GM12891 (cell line): ENCODE measurements at regions not wholly inside any gene's neighbourhood (a gene's known extent, or its start where the extent isn't known, plus 50 kb on each side); places are given as distances from the start of the nearest gene placed in this dataset.

Experiments
- DNase-seq: peaks from one replicate; pipeline ENCODE4 v3.0.0; 2011; ENCODE audit warnings: low spot score; ENCODE audit not compliant: insufficient read length
- FAIRE-seq: peaks from 2 replicates; lab custom pipeline; 2011; peaks lifted over from hg19 to GRCh38; lab: Jason Lieb, UNC
- PAX5 ChIP-seq: IDR thresholded peaks from 2 replicates; pipeline ENCODE4 v1.6.1; 2011; ENCODE audit warnings: low read length, moderate library complexity, mild to moderate bottlenecking; ENCODE audit not compliant: insufficient read depth, severe bottlenecking
- POLR2A ChIP-seq: IDR thresholded peaks from 2 replicates; pipeline ENCODE4 v1.6.1; 2011; ENCODE audit warnings: low read depth, low read length, control low read depth
- POLR2AphosphoS5 ChIP-seq: IDR thresholded peaks from 2 replicates; pipeline ENCODE4 v1.6.1; 2011; ENCODE audit warnings: low read depth, low read length, control low read depth
- POU2F2 ChIP-seq: IDR thresholded peaks from 2 replicates; pipeline ENCODE4 v1.6.1; 2011; ENCODE audit warnings: low read depth, mild to moderate bottlenecking, control low read depth, low read length, moderate library complexity
- SPI1 ChIP-seq: IDR thresholded peaks from 2 replicates; pipeline ENCODE4 v1.6.1; 2011; ENCODE audit warnings: low read depth, low read length, control low read depth
- TAF1 ChIP-seq: IDR thresholded peaks from 2 replicates; pipeline ENCODE4 v1.6.1; 2011; ENCODE audit warnings: low read depth, low read length, control low read depth

DNA sequence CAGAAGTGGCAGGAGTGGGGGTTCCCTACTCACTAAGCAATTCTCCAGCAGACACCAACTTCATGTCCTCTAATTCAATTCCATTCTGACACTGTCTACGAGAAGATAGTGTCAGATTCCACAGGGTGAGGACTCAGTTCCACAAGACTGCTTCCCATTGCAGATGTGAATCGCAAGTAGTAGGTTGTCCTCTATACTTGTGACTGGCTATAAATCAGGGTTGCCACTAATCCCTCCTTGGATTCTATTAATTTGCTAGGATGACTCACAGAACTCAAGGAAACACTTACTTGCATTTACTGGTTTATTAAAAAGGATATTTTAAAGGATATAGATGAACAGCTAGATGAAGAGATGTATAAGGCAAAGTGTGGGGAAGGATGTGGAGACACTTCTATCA is 184.1 kb upstream of the ACVR2A start:
- no peak for DNase-seq
- TF ChIP-seq POU2F2 (no peak), POLR2AphosphoS5 (no peak), SPI1 (no peak), TAF1 (no peak), POLR2A (no peak), PAX5 (no peak)
- no peak for FAIRE-seq

DNA sequence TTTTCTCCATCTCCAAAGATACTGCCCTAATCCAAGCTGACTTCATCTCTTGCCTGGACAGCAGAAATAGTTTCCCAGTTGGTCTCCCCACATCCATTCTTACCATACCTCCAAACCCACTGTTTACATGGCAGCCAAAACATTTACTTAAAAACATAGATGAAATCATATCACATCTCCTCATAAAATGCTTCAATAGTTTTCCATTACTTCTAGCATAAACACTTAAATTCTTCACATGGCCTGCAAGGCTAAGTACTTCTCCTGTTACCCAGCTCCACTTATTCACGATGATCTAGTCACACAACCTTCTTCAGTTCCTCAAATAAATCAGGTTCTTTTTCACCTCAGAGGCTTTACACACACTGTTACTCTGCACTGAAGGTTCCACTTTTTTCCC is 185.8 kb upstream of the ACVR2A start:
- TF ChIP-seq POU2F2 (no peak), SPI1 (peak; percentile 46; the same call in 1 of the 2 replicates)
- no peak for FAIRE-seq
- no peak for DNase-seq

DNA sequence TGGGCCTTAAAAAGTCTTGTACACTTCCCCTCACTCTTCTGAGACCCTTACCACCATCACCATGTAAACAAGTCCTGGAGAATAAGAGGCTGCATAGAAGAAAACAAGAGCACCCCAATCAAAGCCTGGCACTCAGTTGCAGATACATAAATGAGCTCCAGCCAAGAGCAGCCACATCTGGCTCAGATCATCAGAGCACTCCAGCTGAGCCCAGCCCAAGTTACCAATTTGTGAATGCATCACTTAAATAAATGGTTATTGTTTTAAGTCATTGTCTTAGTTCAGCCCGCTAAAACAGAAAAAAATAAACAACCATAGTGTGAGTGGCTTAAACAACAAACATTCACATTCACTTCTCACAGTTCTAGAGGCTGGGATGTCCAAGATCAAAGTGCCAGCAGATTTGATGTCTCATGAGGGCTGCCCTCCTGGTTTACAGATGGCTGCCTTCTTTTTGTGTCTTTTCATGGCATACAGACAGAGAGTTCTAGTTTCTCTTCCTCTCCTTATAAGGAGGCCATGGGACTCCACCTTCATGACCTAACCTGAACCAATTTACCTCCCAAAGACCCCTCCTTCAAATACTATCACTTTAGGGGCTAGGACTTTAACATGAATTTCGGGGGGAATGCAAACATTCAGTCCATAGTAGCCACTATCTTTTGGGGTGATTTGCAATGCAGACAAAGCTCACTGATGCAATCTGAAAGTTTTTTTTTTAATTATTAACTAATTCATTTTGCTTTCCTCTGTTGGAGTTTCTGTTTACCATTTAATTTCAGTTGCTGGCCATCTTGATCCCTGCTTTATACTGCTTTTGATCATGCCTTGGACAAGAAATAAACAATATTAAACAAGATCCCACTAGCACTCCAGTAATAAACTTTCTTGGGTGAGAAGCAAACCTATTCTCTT is 187.5 kb upstream of the ACVR2A start:
- FAIRE-seq: no peak
- TF ChIP-seq PAX5 (no peak), POLR2A (no peak), TAF1 (no peak), POU2F2 (no peak), POLR2AphosphoS5 (no peak), SPI1 (no peak)

DNA sequence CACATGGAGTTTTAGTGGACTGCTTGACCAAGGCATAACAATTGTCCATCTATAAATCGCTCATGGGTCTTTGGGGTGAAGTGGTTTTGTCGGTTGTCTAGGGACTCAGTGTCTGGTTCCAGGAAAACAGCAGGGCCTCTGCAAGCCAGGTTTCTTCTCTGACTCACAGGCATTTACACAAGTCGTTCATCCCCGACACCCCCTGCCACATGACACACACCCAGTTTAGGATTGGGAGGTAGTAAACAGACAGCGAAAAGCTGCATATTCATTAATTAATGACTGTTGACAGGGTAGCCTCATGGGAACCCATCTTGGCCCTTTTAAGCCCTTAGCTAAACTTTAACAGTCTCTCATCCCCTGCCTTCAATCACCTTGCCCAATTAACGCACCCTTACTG is 194.8 kb upstream of the ACVR2A start:
- TF ChIP-seq POU2F2 (no peak), POLR2A (no peak), PAX5 (no peak), POLR2AphosphoS5 (no peak), TAF1 (no peak), SPI1 (no peak)
- DNase-seq (no peak), FAIRE-seq (no peak)

More for the DNA sequence above, 187.5 kb upstream of the ACVR2A start:
- no peak for DNase-seq

DNA sequence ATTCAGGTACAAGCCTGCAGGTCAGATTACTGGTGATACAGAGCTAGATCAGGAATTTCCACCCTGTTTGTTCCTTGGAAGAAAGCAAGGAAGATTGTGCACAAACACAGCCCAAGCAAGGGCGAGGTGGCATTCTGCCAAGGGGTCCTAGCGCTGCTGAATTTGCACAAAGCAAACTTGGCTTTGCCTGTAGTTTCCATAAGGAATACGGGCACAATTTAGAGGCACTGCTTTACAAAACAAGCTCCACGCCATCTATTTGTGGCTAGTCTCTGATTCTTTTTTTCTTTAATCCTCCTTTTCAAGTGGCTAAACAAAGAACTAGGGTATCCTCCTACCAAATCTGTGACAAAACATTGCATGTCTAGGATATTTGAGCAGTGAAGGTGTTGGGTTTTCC is 195.5 kb upstream of the ACVR2A start:
- FAIRE-seq (no peak), DNase-seq (no peak)
- no peak for TF ChIP-seq POLR2AphosphoS5
- TF ChIP-seq PAX5: no peak
- TF ChIP-seq POLR2A: no peak
- TF ChIP-seq TAF1: no peak
- no peak for TF ChIP-seq POU2F2
- TF ChIP-seq SPI1: no peak

DNA sequence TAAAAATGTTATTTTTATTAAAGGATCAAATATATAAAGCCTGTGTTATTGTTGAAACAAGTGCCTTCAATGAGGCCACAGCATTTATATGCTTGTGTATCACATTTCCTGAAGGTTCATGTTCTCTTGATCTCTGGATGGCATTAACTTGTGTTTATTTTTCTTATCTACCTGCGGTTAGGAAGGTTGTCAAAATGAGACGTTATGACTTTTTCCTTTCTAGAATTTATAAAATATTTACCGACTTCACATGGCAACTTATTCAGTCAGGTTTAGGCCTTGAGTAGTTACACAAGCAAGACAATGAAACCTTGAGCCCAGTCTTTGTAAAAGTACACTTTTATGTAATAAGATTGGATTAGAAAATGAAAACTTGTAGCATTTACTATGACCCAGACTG is 196.4 kb upstream of the ACVR2A start:
- DNase-seq: no peak
- no peak for FAIRE-seq
- TF ChIP-seq TAF1 (no peak), POU2F2 (no peak), SPI1 (no peak), POLR2AphosphoS5 (no peak), PAX5 (no peak), POLR2A (no peak)

DNA sequence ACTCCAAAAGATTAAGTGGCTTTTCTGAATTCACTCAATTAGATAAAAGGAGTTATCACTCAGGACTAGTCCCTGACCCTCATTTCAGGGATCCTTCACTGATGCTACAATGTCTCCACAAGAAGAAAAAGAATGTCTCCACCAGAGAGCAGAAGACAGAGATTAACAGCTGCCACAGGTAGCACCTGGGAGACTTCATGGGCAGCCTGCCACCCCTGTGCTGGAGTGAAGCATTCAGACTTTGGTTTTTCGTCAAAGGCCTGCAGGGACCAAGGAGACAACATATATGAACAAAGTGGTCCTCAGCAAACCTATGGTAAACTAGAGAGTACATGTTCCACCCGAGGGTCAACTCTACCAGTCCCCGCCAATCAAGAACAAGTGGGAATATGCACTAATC is 197.0 kb upstream of the ACVR2A start:
- TF ChIP-seq PAX5: no peak
- no peak for TF ChIP-seq TAF1
- TF ChIP-seq POLR2A: no peak
- TF ChIP-seq SPI1: no peak
- FAIRE-seq (no peak), DNase-seq (no peak)

DNA sequence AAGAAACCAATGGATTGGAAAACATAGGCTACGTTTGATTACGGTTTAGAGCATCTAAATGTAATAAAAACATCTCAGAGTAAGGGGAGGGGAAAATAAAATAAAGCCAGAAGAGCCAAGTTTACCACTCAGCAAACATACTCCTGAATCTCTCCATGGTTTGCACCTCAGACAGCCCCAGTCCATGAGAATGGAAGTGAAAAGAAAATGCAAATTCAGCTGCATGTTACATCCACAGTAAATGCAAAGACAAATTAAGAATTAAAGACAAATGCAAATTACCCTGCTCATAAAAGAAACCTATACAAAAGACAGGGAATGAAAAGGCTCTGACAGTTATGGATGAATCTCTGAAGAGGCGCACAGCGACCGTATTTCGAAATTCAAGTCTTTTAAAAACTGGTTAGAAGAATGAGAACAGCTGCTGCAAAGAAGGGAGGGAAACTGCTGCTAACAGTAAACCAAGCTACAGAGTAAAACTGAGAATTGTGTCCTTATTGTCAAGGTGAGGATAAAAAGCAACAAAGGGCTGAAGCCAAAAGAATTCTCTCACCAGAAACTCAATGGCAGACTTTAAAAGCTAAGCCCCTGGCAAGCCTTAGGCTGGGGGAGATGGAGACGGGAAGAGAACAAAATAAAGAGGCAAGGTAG is 197.9 kb upstream of the ACVR2A start:
- TF ChIP-seq POLR2AphosphoS5 (no peak), SPI1 (no peak), POLR2A (no peak), PAX5 (no peak), TAF1 (no peak), POU2F2 (no peak)
- DNase-seq: no peak
- FAIRE-seq: no peak

DNA sequence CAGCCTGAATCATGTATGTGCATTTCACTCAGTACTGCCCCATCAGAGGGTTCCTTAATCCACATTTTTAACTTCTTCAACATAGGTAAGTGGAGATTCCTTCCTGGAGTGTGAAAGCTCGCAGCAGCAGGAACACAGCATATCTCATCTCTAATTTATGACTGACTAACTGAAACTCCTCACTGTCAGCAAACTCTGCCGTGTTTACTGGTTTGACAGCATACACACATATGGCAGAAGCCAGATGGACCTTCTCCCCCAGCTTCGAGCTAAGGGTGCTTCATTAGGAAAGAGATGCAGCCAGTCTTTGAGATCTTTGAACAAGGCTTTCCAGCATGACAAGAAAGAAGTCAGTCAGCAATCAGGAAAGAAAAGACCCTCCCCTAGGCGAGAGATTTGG is 200.3 kb upstream of the ACVR2A start:
- no peak for TF ChIP-seq TAF1
- no peak for TF ChIP-seq POLR2A
- no peak for TF ChIP-seq POLR2AphosphoS5
- no peak for TF ChIP-seq POU2F2
- no peak for TF ChIP-seq PAX5
- TF ChIP-seq SPI1: no peak
- DNase-seq (no peak), FAIRE-seq (no peak)

DNA sequence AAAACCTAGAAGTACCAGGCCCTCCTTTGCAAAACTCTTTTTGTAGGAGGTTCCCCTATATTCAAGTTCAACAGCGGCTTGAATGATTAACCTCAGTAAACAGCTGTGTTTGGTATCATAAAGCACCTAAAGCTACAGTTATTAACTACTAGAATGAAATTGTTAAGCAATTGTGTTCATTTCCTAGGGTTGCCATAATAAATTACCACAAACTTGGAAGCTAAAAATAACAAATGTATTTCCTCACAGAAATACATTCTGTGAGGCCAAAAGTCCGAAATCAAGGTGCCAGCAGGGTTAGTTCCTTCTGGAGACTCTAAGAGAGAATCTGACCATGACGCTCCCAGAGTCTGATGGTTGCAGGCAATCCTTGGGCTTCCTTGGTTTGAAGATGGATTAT is 202.1 kb upstream of the ACVR2A start:
- no peak for FAIRE-seq
- TF ChIP-seq SPI1 (no peak), TAF1 (no peak), POU2F2 (no peak), PAX5 (no peak), POLR2A (no peak), POLR2AphosphoS5 (no peak)

More for the DNA sequence above, 202.1 kb upstream of the ACVR2A start:
- DNase-seq: no peak
